GM19043 (cell line): ENCODE measurements at regions not wholly inside any gene's neighbourhood (a gene's known extent, or its start where the extent isn't known, plus 50 kb on each side); places are given as distances from the start of the nearest gene placed in this dataset.
"Not testable (repeated sequence)": the region's sequence is repeated elsewhere in the genome, so short reads cannot be mapped to it uniquely, and the experiment has no call there.

Experiments
- ATAC-seq: cut with Tn5 transposase; IDR thresholded peaks from one replicate; pipeline ENCODE4 v1.9.1; 2021; ENCODE audit warnings: low read depth; ENCODE audit not compliant: unreplicated experiment

DNA sequence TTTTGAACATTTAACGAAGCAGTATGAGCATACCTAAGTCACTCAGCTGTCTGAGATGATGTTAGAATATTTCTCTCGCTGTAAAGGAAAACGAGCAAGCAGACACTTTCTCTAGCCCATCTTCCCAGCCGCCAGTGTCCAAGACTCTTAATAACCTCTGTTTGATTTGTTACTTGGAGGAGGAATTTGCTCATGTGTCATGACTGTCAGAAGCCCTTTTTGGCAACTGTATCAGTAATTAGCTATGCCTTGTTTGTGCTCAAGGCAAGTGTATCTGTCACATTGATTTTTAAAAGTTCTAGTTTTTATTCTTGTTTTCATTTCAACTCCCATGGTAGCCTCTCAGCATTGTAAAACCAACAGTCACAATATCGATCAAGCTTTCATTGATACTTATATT, 828.4 kb upstream of the SLC10A2 start:
- no peak for ATAC-seq

DNA sequence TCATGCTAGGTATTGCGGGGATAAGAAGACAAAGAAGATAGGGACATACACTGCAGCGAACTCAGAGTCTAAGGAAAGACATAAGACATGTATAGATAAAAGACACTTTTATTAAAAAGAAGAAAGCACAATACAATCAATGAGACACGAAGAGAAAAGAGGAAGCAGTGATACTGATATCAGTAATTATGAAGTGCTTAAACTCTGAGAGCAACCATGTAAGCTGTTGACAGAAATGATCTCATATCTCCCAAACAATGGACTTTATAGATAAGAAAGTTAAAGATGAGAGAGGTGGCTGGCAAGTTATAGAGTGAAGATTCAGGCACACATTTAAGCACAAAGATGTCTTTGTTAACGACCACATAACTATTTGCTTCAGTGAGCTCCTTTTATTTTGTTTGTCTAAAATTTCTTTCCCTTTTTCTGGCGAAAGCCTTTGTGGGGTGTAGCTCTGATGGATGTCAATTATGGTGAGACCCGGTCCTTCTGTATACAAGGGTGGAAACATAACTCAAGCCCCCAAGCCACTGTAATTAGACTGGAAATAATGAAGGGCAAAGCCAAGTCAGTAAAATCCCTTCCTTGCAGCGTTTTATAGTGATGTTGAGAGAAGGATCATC, 818.0 kb upstream of the SLC10A2 start:
- no peak for ATAC-seq

DNA sequence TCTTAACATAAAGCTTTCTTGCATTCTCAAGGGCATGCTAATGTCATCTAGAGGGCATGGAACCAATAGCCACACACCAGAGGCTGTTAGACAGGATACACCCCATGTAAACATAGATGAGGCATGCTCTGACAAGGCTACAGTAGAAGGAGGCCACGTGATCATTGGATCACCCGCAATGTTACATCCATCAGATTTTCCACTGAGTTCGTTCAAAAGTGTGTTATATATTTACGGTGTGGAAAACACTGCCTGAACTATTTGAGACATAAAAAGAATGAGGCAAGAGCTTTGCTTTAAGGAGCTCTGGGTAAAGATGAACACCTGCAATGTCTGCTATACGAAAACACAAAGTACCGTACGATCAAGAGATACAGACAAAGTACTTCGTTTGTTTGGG, 817.5 kb upstream of the SLC10A2 start:
- ATAC-seq, result no peak

DNA sequence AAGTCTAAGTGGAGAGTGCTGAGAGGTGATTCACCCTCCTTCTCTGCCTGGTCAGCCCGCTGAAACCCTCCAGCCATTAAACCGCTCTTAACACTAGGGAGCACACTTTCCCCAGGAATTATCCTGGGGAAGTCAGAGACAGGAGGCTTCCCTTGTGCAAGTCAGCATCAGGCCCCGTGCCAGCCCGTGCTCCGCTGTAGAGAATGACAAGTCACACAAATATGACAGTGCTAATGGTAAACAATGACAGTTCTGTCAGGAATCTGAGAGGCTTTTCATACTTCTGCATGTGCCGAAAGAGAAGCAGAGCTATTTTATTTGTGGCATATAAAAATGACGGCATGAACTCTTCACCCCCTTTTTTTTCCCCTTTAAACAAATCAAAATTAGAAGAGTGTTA, 816.9 kb upstream of the SLC10A2 start:
- ATAC-seq, result no peak

DNA sequence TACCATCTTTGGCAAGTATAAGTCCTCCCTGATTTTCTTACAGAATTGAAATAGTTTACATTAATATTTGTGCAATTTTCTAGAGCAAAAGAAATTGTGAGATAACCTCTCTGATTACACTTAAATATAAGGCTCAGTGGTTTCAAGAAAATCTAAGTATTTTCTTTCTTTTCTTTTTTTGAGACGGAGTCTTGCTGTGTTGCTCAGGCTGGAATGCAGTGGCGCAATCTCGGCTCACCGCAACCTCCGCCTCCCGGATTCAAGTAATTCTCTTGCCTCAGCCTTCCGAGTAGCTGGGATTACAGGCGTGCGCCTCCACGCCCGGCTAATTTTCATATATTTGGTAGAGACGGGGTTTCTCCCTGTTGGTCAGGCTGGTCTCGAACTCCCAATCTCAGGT, 813.9 kb upstream of the SLC10A2 start:
- not testable (repeated sequence) for ATAC-seq

DNA sequence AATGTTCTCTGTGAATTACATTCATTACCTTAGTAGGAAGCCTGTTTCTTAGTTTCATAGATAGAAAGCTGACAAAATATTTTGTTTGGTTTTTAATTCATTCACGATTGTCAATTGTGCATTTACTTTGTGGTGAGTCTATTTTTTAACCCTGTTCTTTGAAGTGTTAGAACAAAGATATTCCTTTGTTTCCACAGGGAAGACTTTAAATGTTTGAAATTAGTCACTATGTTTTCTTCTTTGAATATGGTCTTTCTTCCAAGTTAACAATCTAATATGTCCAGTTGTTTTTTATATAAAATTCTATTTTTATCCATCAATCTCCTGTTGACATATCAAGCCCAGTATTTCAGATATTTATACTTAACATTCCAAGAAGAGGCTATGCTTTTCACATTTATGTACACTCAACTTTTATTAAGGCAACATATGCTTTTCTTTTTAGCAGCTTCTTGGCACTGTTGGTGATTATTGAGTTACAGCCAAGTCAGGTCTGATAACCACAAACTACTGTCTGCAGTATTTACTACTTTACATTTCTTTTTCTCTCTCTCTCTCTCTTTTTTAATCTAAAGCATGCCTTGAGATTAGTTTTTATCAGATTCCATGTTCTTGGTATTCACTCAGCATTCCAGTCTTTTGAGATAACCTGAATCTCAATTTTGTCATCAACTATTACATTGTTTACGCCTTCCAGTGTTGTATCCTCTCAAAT, 812.8 kb upstream of the SLC10A2 start:
- no peak for ATAC-seq

DNA sequence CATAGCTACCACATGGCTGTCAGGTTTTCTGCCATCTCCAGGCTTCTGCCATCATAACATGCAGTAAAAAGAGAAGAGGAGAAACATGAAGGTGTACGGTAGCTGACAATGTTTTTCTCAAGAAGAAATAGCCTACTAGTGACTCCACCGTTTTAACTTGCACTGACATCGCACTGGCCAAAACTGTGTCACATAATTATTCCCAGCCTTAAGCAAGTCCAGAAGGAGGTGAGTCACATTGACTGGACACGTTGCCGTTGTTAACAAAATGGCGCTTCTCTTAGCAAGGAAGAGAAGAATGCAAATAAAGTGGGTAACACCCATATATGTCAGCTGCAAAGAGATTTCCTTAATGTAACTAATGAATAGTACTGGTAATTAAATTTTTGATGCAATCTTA, 810.4 kb upstream of the SLC10A2 start:
- ATAC-seq, result no peak

DNA sequence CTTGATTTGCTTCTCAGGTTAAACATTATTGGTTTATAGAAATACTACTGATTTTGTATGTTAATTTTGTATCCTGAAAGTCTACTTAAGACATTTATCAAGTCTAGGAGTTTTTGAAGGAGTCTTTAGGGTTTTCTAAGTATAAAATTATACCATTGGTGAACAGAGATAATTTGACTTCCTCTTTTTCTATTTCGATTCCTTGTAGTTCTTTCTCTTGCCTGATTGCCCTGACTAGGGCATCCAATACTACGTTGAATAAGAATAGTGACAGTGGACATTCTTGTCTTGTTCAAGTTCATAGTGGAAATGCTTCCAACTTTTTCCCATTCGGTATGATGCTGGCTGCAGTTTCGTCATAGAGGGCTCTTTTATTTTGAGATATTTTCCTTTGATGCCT, 807.5 kb upstream of the SLC10A2 start:
- no peak for ATAC-seq

DNA sequence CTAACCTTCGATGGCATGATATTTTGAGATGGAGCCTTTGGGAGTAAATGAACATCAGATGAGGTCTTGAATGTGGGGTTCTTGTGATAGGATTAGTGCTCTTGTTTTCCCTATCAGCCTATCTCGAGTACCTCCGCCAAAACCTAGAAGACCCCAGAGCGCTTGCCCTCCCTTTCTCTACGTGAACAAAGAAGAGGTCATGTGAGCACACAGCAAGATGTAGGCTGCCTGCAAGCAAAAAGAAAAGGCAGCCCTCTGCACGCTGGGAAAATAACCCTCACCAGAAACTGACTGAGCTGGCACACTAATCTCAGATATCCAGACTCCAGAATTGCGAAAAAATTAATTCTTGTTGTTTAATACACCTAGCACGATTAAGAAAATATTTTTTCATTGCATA, 799.8 kb upstream of the SLC10A2 start:
- ATAC-seq, result no peak

DNA sequence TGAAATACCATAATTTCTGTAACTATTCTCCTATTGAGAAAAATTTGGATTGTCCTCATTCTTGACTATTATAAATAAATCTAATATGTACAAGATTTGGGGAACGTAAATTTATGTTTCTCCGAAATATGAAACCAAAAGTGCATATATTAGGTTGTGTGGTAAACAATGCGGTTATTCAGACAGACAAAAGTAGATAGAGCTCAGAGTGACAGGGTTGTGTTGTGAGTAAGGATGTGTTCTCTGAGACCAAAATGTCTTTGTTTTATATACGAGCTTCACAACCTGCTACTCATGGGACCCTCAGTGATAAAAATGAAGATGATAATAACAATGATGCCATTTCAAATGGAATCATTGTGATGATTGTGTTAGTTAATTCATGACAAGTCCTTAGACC, 796.3 kb upstream of the SLC10A2 start:
- ATAC-seq, result no peak

DNA sequence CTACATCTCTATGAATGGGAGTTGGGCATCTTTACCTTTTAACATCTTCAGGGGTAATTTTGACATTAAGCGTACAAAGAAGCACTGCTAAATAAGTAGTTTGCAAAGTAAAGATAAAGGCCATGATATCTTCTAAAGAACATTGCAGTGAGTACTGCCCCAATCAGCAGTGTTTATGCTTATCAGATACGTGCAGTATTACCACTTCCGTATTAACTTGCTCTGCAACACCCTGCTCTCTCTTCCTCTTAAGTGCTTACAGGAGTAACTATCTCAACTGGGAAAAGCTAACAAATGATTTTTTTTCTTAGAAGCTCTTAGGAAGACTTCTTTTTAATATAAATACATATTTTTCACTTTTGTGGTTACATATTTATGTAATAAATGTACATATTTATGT, 793.7 kb upstream of the SLC10A2 start:
- ATAC-seq, result no peak

DNA sequence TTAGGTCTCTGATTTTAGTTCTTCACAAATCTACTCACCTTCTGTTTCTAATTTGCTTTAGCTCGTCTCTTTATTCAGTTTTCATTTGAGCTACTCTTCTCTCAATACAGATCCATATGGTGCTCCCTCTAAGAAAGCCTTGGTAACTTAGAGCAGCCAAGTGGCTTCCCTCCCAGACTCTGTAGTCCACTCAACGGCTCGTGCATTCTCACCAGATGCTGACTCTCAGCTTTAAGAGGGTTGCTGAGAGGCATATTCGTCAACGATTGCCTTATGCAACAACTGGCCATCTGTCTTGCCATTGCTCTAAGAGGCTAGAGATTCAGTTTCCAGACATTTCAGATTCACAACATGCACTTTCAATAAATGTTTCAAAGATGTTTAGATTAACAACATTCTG, 785.8 kb upstream of the SLC10A2 start:
- no peak for ATAC-seq

DNA sequence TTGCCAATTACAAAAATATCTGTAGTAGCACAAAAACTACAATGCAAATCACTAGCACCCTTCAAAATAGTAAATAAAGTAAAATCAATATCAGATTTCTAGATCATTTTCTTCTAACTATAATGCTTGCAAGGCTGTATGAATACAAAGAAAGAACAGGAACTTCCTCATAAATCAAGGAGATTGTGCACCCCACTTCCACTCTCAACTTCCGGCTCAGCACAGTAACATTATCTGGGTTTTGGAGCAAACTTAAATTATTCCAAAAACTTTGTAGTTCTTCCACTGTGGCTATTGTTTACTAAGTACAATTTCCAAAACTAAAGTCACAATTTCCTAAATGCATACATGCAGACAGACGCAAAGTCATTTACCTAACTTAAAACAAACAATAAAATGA, 778.3 kb upstream of the SLC10A2 start:
- ATAC-seq, result no peak

DNA sequence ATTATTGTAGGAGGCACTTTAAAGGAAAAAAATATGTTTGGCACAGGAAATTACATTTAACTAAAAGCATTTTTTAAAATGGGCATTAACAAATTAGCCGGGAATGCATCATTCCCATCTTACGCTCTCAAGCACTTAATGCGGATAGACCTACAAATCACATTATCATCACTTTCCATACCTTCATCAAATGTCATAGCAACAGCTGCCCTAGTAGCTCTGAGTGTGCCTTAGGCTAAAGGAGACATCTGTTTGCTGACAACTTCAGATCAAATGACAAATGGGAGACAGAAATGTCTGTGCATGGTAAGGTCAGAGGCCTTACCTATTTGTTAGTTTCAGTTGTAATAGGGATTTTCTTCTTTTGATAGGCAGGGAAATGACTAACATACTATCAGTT, 773.2 kb upstream of the SLC10A2 start:
- ATAC-seq, result no peak

DNA sequence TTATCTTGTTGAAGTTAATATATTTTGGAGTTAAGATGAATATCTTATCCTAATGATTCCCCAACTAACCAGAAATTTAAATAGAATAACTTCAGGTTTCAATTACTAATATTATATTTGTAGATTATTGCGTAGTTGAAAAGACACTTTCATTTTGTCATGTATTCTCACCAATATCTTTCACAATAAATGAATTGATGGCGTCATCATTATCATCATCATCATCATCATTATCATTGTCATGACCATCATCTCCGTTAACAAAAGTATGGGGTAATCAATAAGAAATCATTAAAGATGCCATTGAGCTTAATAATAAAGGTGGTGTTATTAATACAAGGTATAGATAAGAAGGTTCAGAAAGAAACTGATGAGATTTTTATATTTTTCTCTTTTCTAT, 768.8 kb upstream of the SLC10A2 start:
- ATAC-seq, result no peak

DNA sequence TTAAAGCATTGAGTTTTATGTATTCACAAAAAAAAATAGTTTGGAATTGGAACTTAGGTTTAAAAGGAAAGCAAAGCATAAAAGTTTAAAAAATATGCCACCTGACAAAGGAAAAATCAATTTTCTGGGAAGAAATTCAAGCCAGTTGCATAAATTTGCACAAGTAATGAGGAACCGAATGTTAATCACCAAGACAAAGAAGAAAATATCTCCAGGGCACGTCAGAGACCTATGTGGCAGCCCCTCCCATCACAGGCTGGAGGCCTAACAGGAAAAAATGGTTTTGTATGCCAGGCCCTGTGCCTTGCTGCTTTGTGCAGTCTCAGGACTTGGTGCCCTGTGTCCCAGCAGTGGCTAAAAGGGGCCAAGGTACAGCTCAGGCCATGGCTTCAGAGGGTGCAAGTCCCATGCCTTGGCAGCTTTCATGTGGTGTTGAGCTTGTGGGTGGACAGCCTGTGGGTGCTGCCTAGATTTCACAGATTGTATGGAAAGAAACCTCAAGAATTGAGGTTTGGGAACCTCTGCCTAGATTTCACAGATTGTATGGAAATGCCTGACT, 767.2 kb upstream of the SLC10A2 start:
- no peak for ATAC-seq

DNA sequence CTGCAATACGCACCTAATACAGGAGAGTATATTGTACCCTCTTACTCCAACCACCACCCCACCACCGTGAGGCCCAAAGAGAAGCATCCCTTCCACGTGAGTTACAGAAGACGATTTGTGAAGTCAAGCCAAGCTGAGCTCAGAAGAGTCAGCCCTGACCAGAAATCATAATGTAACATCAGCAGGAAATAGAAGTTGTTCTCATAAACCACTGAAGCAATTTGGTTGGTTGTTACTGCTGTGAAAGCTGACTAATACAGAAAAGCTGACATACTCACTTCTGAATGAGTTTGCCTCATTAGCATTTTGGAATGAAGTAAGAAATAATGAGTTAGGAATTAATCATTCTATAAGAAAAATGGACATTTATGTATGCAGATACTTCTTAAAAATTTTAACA, 749.4 kb upstream of the SLC10A2 start:
- no peak for ATAC-seq

DNA sequence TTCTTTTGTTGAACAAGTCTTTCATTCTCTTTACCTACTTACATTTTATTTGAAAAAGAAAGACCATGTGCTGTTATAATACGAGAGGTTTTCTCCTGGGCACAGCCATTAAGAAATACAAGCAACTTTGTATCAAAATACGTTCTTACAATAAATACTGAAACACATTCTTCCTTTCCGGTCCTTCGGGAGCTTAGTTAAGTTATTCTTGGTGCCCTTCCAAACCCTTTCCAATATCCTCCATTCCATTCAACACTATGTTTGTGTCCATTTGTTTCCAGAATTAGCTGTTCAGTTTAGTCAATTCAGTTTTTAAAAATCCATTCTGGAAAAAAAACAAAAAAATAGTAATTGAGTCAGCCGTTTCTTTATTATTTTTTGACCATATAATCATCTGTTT, 746.8 kb upstream of the SLC10A2 start:
- no peak for ATAC-seq

DNA sequence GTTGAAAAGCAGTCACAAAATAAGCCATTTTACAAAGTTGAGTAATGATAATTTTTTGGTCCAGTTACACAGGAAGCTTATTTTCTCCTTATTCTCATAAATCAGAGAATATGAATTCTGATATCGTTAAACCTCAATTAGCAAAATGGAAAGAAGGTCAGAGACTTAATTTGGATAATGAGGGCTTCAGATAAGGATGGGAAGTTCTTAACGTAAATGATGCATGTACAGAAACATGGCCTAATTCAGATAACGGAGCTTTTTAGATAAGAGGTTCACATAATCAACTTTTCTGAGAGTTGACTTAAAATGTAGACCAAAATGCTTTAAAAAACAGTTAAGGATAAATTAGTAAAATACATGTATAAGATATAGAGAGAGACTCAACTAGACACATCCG, 746.3 kb upstream of the SLC10A2 start:
- no peak for ATAC-seq

DNA sequence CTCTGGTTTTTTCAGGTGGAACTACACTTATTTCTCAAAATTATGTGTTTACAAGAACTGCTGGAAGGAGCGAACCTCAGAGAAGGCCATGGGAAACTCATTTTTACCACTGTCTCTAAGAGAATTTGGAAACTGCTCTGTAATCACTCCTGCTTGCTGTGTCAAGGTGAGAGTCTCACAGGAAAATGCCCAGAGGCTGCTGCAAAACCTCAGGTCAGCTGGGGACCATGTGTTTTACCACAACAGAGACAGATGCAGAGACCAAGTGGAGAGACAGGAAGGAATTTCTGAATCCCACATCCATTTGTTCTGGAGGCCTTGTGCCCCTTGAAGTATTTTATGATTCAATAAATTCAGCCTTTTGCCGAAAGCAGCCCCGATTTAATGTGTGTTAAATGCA, 743.8 kb upstream of the SLC10A2 start:
- ATAC-seq, result no peak

DNA sequence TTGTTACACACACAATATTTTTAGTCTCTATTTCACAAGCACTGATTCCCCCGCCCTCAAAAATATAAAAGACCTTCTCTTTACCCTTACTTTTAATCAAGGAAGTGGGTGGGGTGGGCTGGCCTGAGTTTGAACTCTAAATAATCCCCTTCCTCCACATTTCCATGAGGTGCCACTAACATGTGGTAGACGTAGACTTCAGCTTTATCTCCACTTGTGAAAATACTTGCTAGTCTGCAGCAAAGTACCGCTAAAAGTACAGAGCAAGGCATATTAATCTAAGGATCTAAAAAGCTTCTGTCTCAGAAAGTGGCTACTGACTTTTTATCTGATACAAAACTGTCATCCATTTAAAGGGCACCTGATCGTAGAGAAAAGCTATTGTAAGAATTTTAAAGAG, 739.6 kb upstream of the SLC10A2 start:
- ATAC-seq, result no peak

DNA sequence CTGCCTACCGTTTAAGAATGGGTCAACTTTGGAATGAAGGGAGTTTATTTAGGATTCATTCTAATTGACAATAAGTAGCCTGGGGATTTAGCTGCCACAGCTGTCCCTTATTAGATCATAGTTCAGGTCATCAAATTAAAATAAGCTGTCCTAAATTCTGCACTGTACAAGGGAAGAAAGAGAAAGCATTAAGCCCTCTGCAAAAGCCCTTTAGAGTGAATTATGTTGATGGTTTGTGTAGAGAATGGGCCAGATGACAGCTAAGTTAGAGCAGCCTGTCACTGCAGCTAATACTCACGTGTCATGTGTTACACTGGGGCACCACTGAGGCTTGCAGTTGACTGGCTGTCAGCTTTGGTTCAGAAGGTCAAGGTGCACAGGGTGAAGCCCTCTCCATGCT, 737.1 kb upstream of the SLC10A2 start:
- ATAC-seq, result no peak
